ENCODE measurements at regions not wholly inside any gene's neighbourhood (a gene's known extent, or its start where the extent isn't known, plus 50 kb on each side); places are given as distances from the start of the nearest gene placed in this dataset.

DNA sequence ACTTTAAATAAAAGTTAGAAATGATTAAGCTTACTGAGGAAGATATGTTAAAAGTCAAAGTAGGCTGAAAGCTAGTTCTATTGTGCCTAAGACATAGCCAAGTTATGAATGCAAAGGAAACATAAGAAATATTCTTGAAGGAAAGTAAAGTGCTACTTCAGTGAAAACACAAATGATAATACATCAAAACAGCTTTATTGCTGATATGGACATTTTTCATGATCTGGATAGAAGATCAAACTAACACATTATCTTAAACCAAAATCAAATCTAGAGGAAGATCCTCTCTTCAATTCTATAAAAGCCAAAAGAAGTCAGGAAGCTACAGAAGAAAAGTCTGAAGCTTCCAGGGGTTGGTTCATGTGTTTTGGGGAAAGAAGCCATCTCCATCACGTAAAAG is 545.9 kb downstream of the COL11A1 start:
- TF ChIP-seq CTCF (IDR thresholded peaks at IDR 0.05) (no peak), POLR2AphosphoS5 (IDR thresholded peaks at IDR 0.05) (no peak), POLR2A (IDR thresholded peaks at IDR 0.05) (no peak)
